Right renal pelvis (tissue), 4 donors: ENCODE measurements at regions not wholly inside any gene's neighbourhood (a gene's known extent, or its start where the extent isn't known, plus 50 kb on each side); places are given as distances from the start of the nearest gene placed in this dataset.

Experiments
- DNase-seq, 4 donors: peaks; one replicate each; pipeline ENCODE4 v3.0.0-alpha.2; 2013; ENCODE audit warnings: low read depth in 4 of 4, low spot score in 3 of 4, missing footprints in 1 of 4

DNA sequence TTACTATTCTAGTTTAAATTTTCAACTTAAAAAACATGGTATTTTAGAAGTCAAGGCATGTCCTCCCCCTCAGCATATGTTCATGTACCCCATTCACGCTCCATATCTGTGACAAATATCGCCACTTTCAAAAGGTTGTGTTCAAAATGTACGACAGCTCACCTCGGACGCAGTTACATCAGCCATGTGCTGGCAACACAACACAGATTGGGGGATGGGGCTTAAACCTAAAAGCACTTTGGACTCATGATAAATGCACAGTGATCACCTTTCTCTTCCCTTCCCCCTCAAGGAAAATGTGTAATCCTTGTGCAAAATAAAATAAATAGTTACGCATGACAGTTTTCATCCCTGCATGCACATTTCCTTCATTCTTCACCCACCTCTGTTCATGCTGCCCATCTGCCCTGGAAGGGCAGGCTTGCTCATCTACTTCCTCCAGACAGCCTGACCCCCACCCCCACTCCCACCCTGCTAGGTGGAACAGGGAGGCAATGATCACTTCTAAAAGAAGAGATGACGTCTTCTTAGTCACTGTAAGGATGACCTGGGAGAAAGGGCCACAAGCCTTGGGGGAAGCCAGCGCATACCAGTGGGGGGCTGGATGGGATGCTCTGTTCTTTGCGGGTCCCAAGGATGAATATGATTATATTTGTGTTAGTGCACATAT lies 271.4 kb upstream of the SEMA6D start:
- no peak for DNase-seq

- no peak for DNase-seq
Observed at GRCh38 chr15:47460795-47461573, 256.3 kb upstream of the SEMA6D start.

DNA sequence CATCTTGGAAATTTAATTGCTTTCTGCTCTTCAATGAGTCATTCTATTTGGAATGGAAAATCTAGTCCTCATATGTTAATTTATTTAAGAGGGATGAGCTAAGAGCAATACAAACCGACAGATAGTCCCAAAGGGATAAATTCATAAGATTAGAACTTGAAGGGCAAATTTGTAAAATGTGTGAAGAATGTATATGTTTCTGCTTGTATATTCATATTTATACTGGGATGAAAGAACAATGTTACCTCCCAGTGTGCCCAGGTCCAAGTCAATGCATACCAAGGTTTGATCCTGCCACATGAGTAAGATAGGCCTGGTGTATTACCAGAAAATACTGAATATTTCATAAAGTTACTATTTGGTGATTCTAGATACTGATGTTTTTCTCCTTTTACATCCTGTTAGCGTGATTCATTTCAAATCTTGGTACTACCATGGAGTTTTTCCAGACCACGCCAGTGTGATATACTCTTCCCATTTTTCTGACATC lies 255.6 kb upstream of the SEMA6D start:
- DNase-seq, result no peak

DNA sequence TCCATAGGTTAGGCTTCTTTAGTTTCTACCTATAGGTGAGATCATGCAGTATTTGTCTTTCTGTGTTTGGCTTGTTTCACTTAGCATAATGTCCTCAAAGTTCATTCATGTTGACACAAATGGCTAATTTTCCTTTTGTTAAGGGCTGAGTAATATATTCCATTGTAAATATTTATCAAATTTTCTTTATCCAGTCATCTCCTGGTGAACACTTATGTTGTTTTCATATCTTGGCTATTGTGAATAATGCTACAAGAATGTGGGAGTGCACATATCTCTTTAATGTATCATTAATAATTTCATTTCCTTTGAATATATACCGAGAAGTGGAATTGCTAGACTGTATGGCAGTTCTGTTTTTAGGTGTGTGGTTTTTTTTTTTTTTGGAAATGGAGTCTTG lies 250.9 kb upstream of the SEMA6D start:
- no peak for DNase-seq

DNA sequence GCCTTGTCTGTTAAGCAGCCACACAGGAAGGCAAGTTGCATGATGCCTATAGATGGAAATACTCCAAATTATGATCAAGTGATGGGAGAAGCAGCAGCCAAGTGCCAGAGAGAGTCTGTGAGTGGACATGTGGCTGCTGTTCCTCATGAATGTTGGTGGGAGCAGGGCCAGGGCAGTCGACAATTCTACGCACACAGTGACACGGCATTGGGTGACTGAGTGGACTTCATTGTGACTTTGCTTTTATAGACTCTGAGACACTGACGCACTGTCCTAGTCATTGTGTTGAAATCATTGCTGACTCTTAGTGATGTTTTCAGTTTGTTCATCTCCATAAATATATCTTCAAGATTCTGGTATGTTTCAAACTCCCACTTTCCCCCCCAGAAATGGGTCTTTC lies 246.3 kb upstream of the SEMA6D start:
- no peak for DNase-seq

DNA sequence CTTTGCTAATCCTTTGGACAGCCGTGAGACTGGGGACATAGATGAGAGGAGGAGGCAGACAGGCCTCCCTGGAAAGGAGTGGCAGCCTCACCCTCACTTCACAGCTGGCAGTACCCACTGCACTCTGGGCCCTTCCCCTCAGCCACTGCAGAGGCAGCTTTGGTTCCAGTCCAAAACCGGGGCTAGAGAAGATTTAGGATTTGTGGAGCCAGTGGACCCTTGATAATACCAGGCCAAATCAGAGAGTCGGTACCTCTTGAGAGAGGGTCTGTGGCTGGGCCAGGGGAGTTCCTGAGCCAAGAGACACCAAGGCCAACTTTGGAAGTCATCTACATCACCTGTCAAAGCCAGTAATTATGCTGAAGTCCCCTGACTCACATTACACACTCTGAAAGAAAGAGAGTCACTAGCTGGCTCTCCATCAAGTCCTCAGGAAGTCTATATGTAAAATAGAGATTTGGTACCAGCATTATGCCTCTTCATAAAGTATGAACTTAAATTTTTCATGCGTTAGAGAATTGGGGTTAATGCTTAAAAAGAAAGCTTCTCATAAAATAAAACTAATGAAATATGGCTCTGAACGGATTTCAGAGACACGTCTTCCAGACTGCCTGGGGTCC lies 244.1 kb upstream of the SEMA6D start:
- no peak for DNase-seq

DNA sequence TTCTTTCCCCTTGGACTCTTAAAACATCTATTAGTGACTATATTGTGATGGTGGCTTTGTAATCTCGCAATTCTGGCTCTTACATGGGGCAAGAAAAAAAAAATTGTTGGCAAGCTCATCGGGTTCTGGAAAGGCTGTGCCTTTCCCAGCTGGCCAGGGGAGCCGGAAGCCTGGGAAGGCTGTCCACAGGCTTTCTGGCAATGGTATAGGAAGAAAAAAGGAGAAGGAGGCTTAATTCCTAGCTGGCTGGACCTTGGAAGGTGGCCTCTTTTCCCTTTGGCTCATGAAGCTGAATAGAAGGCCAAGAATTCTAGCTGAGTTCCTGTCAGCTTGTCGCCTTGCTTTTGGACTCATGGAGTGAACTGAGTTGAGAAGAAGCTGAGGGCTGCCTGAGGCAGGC lies 243.5 kb upstream of the SEMA6D start:
- peak in 2 of 4 donors; percentile 4 to 10 for DNase-seq

DNA sequence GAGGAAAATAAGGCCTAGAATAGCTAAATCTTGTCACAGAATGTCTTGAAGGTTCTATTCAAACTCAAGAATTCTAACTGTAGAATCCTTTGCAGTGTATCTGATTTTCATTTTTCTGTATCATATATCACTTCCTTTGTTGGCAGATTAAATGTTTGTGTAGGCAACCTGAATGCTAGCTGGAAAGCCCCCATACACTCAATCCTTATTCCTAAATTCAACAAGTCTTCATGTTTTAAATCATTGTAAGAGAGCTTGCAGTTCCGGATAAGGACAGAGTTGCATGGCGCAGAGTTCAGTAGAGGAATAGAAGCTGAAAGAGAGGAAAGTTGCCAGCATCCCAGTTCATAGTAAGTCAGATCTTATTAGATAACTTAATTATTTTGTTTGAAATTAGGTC lies 242.0 kb upstream of the SEMA6D start:
- no peak for DNase-seq

- no peak for DNase-seq
Observed at GRCh38 chr15:47477341-47477740, 240.0 kb upstream of the SEMA6D start.

DNA sequence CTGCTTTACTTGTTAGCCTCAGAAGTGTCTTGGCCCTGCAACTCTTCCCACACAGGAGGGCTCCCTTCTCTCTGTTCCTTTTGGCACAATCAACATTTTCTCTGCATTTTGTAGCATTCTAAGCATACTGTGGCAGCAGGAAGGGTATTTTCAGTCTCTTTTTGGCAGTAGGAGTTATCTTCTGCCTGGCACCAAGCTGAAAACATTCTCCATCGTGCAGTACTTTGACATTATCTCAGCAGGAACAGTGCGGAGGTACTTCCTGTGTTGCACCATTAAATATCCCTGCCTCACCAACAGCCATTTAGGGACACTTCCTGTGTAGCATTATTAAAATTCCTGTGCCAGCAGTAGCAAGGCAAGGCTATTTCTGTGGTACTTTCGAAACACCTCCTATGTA lies 233.2 kb upstream of the SEMA6D start:
- no peak for DNase-seq

DNA sequence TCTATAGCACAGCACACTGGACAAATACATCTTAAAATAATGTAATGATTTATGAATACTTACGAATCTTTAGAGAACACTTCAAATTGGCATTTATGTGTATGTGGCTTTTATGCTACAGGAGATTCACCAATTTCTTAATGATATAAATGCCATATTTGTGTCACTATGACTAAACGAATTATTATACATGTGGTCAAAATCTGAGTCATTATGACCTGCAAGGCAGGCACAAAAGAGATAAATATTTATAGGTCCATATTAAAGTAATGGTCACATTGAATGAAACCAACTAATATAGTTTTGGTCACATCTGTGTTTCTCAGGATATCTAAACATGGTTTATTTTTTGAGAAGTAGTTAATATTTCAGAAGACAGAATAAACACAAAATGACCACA lies 232.3 kb upstream of the SEMA6D start:
- DNase-seq, result no peak

DNA sequence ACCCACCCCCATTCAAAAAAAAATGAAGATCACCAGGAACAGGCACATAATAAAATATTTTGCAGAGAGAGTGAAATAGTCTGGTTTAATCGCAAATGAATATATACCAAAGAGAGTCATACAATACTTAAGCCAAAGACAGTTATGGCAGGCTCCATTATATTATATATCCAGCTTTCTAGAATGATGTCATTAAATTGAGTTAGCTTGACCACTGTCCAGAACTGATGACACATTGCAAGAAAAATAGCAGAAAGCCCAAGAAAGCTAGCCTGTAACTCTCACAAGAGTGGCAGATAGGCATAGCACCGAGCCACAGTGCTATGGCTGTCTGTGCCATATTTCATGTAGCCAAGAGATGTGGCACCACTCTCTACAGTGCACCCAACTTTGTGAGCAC lies 231.9 kb upstream of the SEMA6D start:
- no peak for DNase-seq

DNA sequence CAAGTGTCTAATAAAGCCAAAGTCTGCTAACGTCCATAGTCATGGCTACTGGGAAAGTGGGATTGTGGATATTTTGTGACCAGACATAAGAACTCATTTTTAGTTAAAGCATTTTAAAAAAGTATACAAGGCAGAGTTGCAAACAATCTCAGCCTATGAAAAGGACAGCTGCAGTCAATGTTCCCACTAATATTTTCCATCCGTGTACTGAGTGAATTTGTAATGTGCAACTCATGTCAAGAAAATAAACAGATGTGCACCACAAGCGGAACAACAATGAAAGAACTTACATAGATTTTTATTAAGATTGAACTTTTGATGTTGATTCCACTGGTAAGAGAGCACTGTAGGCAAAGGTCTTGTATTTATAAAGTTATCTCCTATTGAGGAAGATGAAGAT lies 231.3 kb upstream of the SEMA6D start:
- no peak for DNase-seq

- no peak for DNase-seq
Observed at GRCh38 chr15:47492195-47492594, 225.1 kb upstream of the SEMA6D start.

DNA sequence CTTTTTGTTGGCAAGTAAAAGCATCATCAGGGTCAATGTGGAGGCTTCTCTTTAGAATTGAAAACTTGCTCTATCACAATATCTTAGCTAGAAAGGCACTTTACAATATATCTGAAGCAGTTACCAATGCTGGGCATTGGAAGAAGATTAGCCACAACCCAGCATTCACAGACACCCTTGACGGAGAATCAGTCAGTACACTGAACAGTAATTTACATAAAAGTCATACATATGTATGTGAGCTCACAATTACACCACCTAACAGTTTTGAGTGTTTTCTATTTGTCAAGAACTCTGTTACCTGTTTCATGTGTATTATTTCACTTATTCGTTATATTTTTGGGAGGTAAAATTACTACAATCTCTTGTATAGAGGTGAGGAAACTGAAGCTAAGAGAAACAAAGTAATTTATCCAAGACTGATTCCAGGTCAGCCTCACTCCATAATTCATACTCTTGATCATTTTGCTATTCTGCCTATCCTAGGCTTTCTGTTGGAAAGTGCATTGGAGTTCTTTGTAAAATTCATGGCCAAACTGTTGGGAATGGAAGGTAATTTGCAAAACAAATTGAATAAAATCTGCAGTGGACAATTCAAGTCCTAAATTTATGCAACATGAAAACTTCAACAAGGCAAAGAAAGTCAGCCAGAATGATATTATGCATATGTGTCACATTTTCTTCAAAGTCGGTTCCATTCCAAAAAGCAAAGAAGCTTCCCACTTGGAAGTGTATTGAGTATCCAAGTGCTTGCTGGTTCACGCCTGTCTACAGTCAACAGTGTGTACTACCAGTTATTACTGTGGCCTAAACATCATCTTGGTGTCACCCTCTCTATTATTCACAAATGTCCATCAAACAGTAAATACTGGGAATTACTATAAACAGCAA lies 223.7 kb upstream of the SEMA6D start:
- no peak for DNase-seq

- DNase-seq, result no peak
Observed at GRCh38 chr15:47496343-47497185, 220.7 kb upstream of the SEMA6D start.

GRCh38 chr15:47500842-47501241 lies 216.5 kb upstream of the SEMA6D start:
- no peak for DNase-seq

DNA sequence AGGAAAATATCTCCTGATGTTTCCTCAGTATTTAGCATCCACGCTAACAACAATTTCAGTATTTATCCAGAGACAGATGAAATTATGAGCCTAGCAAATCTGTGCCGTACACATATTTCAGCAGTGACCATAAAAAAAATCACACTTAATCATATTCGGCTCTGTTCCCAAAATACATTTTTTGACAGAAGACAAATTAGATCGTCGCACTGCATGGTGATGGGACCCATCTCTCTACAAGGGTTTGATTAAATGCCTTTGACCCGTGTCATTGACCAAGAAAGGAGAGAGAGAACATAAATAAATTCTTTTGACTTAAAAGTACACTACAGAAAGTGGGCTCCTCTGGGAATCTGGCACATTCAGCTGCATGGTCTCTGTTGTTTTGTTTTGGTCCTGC lies 215.3 kb upstream of the SEMA6D start:
- no peak for DNase-seq

- no peak for DNase-seq
Observed at GRCh38 chr15:47503876-47504275, 213.4 kb upstream of the SEMA6D start.
